Stimulated activated CD8-positive, alpha-beta memory T cell treated with anti-CD3 and anti-CD28 coated beads, Interleukin-15, amount 100 ng/mL, for 48 hours (primary cell): ENCODE measurements at regions not wholly inside any gene's neighbourhood (a gene's known extent, or its start where the extent isn't known, plus 50 kb on each side); places are given as distances from the start of the nearest gene placed in this dataset.

ENCODE experiments used
- DNase-seq, 2 donors: peaks; one replicate each; pipeline ENCODE4 v3.0.0-alpha.2; 2020; ENCODE audit warnings: low read depth in 2 of 2

DNA sequence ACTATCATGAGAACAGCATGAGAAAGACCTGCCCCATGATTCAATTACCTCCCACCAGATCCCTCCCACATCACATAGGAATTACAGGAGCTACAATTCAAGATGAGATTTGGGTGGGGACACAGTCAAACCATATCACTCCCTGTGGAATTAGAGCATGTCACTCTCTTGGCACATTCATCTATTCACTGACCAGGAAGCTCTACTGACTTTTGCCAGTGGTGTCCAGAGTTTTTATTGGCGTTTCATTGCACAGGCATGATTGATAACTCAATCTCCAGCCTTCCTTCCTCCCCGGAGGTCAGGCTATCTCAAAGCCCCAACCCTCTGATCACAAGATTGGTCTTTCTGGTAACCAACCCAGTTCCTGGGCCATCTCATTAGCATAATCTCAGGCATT, 478.9 kb upstream of the NRP1 start:
- DNase-seq: no peak

- DNase-seq: no peak
Observed at GRCh38 chr10:33812586-33812985, 478.1 kb upstream of the NRP1 start.

DNA sequence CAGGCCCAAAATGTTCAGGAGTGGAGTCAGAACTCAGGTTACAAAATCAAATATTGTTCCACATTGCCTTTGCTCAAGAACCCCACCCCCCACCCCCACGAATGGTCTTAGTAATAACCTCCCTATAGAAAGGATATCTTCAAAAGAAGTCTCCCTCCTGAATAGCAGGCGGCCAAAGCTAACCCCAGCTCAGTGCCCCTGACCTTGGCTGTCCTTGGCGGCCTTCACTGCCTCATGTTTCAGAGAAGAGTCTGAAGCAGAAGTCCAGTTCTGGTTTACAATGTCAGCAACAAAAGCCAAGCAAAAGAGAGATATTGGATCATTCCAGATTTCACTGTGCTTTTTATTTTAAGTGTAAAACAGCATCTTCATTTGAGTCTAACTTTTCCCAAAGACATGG, 476.5 kb upstream of the NRP1 start:
- no peak for DNase-seq

GRCh38 chr10:33809732-33810131, 475.3 kb upstream of the NRP1 start:
- DNase-seq: no peak

DNA sequence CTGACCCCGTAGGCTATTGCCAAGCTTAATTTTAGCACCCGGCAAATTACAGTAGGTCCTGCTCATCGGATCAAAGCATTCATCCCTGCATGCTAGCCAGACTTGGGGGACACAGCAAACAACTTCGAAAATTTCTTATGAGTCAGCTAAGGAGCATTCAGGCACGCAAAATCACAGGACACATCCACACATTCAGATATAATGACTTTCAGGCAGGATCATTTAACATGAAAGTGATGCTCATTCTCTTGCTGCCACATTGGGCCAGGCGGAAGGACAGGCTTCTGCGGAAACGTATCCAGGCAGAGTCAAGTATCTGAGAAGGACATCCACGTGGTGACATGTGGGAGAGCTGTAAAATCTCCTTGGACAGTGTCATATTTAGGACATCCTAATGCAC, 474.0 kb upstream of the NRP1 start:
- no peak for DNase-seq

- DNase-seq: no peak
Observed at GRCh38 chr10:33807531-33808359, 473.3 kb upstream of the NRP1 start.

- DNase-seq: no peak
Observed at GRCh38 chr10:33805831-33806230, 471.4 kb upstream of the NRP1 start.

GRCh38 chr10:33804584-33804983, 470.1 kb upstream of the NRP1 start:
- no peak for DNase-seq

DNA sequence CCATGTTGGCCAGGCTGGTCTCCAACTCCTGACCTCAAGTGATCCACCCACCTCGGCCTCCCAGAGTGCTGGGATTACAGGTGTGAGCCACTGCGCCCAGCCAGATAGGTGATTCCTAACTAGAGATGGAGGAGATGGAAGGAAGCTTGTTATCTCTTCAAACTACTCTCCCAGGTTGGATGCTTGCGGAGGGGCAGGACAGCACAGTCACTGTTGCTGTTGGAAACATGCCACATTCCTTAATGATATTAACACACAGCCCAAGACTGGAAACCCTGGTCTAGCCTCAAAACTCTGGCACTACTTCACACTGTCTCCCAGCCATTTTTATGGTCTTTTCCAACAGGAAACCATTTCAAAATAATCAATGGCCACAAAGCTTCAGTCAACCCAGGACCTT, 468.8 kb upstream of the NRP1 start:
- DNase-seq: no peak

- DNase-seq: no peak
Observed at GRCh38 chr10:33802566-33802965, 468.1 kb upstream of the NRP1 start.

DNA sequence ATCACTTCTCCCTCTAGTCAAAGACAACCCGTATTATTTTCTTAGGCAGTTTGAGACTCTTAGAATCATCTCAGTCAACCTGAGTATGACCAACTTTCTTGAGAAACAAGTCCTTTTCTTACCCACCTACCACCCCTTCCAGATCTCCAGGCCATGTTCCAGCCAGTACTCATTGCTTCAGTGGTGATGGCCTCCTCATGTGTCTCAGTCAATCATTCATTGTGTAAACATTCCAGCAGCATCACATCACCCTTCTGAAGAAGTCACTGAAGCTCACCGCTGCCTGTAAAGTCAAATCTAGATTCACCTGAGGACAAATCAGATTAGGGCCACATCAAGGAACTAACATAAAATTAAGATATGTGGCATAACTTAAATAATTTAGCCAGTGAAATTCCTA, 467.2 kb upstream of the NRP1 start:
- no peak for DNase-seq

DNA sequence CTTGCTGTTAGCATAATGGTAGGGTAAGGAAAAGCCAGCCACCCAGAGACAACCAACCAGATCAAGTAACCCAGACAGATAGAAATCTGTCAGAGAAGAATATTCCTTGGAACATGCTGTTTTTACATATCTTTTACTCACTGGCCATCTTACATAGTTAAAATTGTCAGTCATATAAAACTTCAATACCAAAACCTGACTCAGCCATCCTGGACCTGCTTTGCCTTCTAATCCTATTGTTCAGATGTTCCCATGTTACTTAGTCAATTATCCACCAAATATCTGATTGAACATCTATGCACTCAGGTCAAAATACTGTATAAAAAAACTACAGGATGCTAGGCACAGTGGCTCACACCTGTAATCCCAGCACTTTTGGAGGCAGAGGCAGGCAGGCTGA, 466.5 kb upstream of the NRP1 start:
- no peak for DNase-seq

GRCh38 chr10:33800545-33800944, 466.1 kb upstream of the NRP1 start:
- DNase-seq: no peak

- no peak for DNase-seq
Observed at GRCh38 chr10:33799944-33800323, 465.5 kb upstream of the NRP1 start.

DNA sequence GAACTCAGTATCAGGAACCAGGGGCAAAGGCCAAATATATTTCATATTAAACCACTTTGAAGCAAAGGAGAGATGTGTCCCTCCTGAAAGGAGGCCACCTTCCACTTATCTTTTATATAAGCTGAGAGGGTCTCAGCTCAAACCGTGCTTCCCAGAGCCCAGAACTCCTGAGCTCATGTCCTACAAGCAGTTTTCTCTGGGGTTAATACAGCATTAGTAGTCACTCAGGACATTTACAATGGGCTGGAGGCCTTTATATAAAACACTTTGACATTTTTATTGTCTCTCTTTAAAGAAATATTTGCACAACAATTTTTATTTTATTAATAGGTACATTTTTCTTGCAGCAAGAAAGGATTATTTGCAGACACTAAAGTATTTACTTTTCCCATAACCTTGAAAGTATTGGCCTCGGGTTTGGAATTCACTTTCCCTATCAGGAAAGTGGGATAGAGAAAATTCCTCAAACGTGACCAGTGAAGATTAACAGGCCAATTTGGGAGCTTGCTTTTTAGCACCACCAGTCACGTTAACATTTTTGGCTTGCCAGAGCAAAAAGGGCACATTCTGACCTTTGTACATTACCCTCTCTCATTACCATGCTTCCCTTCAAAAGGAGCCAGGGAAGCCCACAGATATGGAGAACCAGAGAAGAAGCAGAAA, 464.9 kb upstream of the NRP1 start:
- no peak for DNase-seq

GRCh38 chr10:33798754-33799153, 464.3 kb upstream of the NRP1 start:
- DNase-seq: no peak

DNA sequence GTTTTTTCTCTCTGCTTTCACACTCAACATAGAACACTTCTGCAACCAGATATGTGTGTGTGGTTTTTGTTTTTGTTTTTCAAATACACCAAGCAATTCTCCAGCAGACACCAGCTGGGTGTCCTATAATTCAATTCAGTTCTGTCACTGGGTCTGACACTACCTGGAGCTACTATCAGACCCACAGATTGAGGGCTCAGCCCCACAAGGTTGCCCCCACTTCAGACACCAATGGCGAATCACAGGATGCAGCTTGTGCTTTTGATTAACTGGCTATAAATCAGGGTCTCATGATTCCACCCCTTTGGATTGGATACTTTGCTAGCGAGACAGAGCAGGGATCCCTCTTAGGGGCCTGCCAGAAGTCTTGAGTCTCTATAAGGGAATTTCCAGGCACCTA, 462.2 kb upstream of the NRP1 start:
- DNase-seq: no peak

GRCh38 chr10:33795529-33795928, 461.1 kb upstream of the NRP1 start:
- DNase-seq: no peak

GRCh38 chr10:33794460-33794859, 460.0 kb upstream of the NRP1 start:
- DNase-seq: no peak

DNA sequence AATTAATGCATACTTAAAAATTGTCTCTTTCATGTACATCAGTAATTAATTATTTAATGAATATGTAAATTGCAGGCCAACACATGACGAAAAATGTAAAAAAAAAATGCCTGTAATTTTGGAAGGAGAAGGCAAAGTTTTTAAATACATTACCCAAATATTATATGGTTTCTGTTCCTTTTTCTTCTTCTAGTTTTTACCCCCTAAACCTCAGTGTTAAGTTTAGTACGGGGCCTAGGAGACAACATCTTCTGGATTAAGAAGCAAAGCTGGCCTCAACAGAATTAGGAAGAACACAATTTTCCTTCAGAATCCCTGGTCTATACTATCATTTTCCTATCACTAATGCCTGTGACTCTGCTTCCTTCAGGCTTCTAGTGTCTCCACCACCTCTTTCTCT, 459.3 kb upstream of the NRP1 start:
- no peak for DNase-seq

GRCh38 chr10:33791272-33791660, 456.8 kb upstream of the NRP1 start:
- no peak for DNase-seq

- DNase-seq: no peak
Observed at GRCh38 chr10:33790521-33791271, 456.2 kb upstream of the NRP1 start.

GRCh38 chr10:33783557-33783956, 449.1 kb upstream of the NRP1 start:
- no peak for DNase-seq
